Chondrocyte (in vitro differentiated cells): ENCODE measurements at regions not wholly inside any gene's neighbourhood (a gene's known extent, or its start where the extent isn't known, plus 50 kb on each side); places are given as distances from the start of the nearest gene placed in this dataset.

ENCODE experiments used
- DNase-seq: peaks from one replicate; pipeline ENCODE4 v3.0.0; 2021; ENCODE audit warnings: mixed read lengths, low spot score
- H3K27ac Mint-ChIP-seq: one replicate; pipeline ENCODE4 v1.8.0; 2021; ENCODE audit warnings: mild to moderate bottlenecking, moderate library complexity, mixed read lengths; ENCODE audit not compliant: unreplicated experiment
- H3K27me3 Mint-ChIP-seq: 2 replicates; pipeline ENCODE4 v1.8.0; 2021; ENCODE audit warnings: low read depth, mixed read lengths
- H3K36me3 Mint-ChIP-seq: 2 replicates; pipeline ENCODE4 v1.8.0; 2021; ENCODE audit warnings: low read depth, mixed read lengths
- H3K4me1 Mint-ChIP-seq: 2 replicates; pipeline ENCODE4 v1.8.0; 2021; ENCODE audit warnings: low read depth, mild to moderate bottlenecking, mixed read lengths
- H3K4me3 Mint-ChIP-seq: one replicate; pipeline ENCODE4 v1.8.0; 2021; ENCODE audit warnings: mild to moderate bottlenecking, moderate library complexity, mixed read lengths; ENCODE audit not compliant: unreplicated experiment
- H3K9me3 Mint-ChIP-seq: 2 replicates; pipeline ENCODE4 v1.8.0; 2021; ENCODE audit warnings: low read depth, mixed read lengths
- TF ChIP-seq, protein P1 (sequence below): fragments of 200-600 bp; sonication (generic); IDR thresholded peaks from 2 replicates; pipeline ENCODE4 v1.5.0; 2021; ENCODE audit warnings: antibody characterized with exemption, mild to moderate bottlenecking, moderate library complexity

DNA sequence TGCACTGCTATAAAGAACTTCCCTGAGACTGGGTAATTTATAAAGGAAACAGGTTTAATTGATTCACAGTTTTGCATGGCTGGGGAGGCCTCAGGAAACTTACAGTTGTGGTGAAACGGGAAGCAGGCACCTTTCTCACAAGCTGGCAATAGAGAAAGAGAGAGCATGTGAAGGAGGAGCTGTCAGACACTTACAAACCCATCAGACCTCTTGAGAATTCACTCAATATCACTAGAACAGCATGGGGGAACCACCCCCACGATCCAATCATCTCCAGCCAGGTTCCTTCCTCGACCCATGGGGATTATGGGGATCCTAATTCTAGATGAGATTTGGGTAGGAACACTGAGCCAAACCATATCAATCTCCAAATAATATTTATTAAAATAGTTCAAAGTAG lies 729.2 kb upstream of the DDX18 start:
- Mint-ChIP-seq H3K36me3 (no peaks in the 10 kb centered on the region), H3K4me1 (no peaks in the 10 kb centered on the region), H3K27ac (no peak overlapping the region), H3K9me3 (no peaks in the 10 kb centered on the region), H3K27me3 (no peaks in the 10 kb centered on the region), H3K4me3 (no peak overlapping the region)
- no peak for DNase-seq
- TF ChIP-seq, protein P1, sequence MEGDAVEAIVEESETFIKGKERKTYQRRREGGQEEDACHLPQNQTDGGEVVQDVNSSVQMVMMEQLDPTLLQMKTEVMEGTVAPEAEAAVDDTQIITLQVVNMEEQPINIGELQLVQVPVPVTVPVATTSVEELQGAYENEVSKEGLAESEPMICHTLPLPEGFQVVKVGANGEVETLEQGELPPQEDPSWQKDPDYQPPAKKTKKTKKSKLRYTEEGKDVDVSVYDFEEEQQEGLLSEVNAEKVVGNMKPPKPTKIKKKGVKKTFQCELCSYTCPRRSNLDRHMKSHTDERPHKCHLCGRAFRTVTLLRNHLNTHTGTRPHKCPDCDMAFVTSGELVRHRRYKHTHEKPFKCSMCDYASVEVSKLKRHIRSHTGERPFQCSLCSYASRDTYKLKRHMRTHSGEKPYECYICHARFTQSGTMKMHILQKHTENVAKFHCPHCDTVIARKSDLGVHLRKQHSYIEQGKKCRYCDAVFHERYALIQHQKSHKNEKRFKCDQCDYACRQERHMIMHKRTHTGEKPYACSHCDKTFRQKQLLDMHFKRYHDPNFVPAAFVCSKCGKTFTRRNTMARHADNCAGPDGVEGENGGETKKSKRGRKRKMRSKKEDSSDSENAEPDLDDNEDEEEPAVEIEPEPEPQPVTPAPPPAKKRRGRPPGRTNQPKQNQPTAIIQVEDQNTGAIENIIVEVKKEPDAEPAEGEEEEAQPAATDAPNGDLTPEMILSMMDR = no peak

DNA sequence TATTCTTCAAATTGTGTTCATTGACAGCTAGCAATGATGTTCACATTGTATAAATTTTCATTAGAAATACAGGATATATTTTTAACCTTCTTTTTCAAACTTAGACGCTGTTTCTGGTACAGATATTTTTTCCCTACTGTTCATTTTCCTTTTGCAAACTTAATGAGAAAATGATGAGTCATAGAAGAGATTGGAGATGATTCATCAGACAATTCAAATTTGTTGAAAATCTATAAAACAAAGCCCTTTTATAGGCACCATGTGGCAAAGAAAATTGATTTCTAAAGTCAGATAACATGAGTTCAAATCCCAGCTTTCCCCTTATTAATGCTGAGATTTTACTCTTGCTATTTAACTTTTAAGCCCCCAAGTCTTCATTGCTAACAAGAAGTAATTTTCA lies 728.8 kb upstream of the DDX18 start:
- TF ChIP-seq, protein P1 = no peak
- H3K36me3 Mint-ChIP-seq = no peaks in the 10 kb centered on the region
- no peaks in the 10 kb centered on the region for H3K4me1 Mint-ChIP-seq
- no peak for DNase-seq
- H3K4me3 Mint-ChIP-seq = no peak overlapping the region
- H3K27ac Mint-ChIP-seq = no peak overlapping the region
- no peaks in the 10 kb centered on the region for H3K27me3 Mint-ChIP-seq
- H3K9me3 Mint-ChIP-seq = no peaks in the 10 kb centered on the region

DNA sequence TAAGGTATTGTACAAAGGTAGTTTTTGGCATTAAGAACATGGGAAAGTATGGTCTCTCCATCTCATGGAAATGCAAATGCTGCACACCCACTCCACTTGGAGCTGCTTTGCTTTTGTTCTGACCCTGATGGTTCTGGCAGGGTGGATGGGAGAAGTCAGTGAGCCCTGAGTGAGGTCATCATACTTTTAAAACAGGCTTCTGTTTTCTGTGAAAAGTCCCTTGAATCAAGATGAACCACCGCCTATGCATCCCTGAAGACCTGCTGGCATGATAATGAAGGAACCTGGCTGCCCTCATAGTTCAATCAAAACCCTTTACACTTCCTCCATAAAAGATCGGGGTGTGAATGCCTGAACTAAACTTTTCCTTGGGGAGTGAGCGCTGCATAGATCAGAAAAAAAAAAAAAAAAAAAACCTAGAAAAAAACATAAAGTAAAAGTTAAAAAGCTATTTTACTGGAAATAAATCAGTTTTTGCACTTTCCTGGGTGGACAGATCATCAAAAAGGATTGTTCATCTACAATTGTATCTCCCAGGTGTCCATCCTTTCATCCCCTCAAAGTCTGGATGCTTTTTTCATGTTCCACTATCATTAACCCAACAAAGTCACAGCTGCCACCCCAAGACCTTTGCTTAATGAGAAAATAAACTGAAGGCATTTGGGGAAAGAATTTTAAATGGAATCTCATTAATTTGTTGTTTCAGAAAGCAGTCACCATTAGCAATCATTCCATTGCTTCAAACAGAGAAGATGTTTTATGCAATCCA lies 728.1 kb upstream of the DDX18 start:
- Mint-ChIP-seq H3K4me3 (no peak overlapping the region), H3K4me1 (no peaks in the 10 kb centered on the region), H3K9me3 (no peaks in the 10 kb centered on the region), H3K27ac (no peak overlapping the region), H3K36me3 (no peaks in the 10 kb centered on the region), H3K27me3 (no peaks in the 10 kb centered on the region)
- TF ChIP-seq, protein P1 = no peak
- no peak for DNase-seq

DNA sequence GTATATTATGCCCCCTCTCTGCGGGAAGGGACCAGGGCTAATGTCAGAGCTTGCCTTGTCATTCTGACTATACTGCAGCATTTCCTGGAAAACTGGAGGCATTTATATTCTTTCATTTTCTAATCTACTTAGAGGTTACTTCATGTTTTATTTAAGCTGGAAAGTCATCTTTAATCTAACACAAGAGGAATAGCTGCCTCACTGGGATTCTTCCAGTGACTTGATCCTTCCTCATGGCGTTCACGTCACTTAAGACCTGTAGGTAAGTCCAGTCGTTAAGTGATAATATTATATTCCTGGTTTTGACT lies 727.6 kb upstream of the DDX18 start:
- no peaks in the 10 kb centered on the region for H3K36me3 Mint-ChIP-seq
- H3K27ac Mint-ChIP-seq = no peak overlapping the region
- no peaks in the 10 kb centered on the region for H3K27me3 Mint-ChIP-seq
- no peak overlapping the region for H3K4me3 Mint-ChIP-seq
- DNase-seq = no peak
- TF ChIP-seq, protein P1 = no peak
- no peaks in the 10 kb centered on the region for H3K9me3 Mint-ChIP-seq
- H3K4me1 Mint-ChIP-seq = no peaks in the 10 kb centered on the region

DNA sequence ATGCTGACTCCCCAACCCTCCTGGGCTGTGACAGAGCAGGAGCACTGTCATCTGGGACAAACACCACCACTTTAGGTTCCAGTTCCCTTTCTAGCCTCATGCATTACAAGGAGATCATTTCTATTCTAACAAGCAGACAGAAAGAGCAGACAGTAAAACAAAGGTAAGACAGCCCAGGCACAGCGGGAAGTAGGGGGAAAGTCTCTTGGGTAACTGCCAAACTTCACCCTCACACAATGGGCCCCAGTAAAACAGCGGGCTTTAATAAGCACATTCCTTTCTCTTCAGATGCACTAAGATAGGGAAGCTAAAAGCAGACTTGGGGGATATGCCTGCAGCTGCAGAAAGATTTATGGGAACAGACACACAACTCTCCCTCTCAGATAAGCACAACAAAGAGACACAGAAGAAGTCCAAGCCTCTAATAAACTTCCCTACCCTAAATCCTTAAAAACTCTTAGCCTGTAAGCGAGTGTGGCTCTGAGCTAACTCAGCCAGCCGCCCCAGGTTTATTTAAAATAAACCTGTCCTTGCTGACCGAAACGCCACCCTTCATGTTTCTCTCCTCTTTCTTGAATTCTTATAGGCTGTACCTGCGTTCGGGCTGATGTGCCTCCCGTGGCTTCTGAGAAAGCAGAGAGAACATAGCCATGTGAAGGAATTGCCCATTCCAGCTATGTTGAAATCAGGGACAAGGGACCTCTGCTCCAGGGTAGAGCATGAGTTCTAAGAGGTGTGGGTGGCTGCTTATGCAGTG lies 726.8 kb upstream of the DDX18 start:
- Mint-ChIP-seq H3K9me3 (no peaks in the 10 kb centered on the region), H3K27me3 (no peaks in the 10 kb centered on the region), H3K36me3 (no peaks in the 10 kb centered on the region), H3K4me1 (no peaks in the 10 kb centered on the region), H3K4me3 (no peak overlapping the region), H3K27ac (no peak overlapping the region)
- DNase-seq = no peak
- TF ChIP-seq, protein P1 = no peak
